Fibroblast of lung (primary cell): ENCODE measurements at regions not wholly inside any gene's neighbourhood (a gene's known extent, or its start where the extent isn't known, plus 50 kb on each side); places are given as distances from the start of the nearest gene placed in this dataset.

Source experiments
- DNase-seq, 2 donors: peaks; one replicate each; pipeline versions ENCODE4 v3.0.0 to v3.0.0-alpha.2; 2010; ENCODE audit warnings: low read depth in 2 of 2
- H2AFZ ChIP-seq: 2 replicates; pipeline ENCODE4 v1.5.1; 2012; ENCODE audit warnings: low read length, control low read depth, inconsistent platforms
- H3K27ac ChIP-seq: 2 replicates; pipeline ENCODE4 v1.5.1; 2011; ENCODE audit warnings: low read length, control low read depth; ENCODE audit not compliant: insufficient read depth
- H3K27me3 ChIP-seq: 2 replicates; pipeline ENCODE4 v1.5.1; 2011; ENCODE audit warnings: mild to moderate bottlenecking, low read length; ENCODE audit not compliant: control insufficient read depth, insufficient read depth
- H3K36me3 ChIP-seq: 2 replicates; pipeline ENCODE4 v1.5.1; 2011; ENCODE audit warnings: low read length; ENCODE audit not compliant: control insufficient read depth, insufficient read depth
- H3K4me1 ChIP-seq: 2 replicates; pipeline ENCODE4 v1.5.1; 2011; ENCODE audit warnings: low read length; ENCODE audit not compliant: control insufficient read depth, insufficient read depth; ENCODE audit errors: extremely low read depth
- H3K4me2 ChIP-seq: 2 replicates; pipeline ENCODE4 v1.5.1; 2011; ENCODE audit warnings: low read length, control low read depth; ENCODE audit not compliant: insufficient read depth; ENCODE audit errors: extremely low read depth
- H3K4me3 ChIP-seq, 4 experiments: fragments of 200-600 bp in 1 of 4; sonication (generic) in 1 of 4; replicated peaks in 1 of 4; 2 replicates each; pipeline ENCODE4 v1.5.1; 2011 to 2016; ENCODE audit warnings: low read length in 4 of 4, low read depth in 3 of 4, mild to moderate bottlenecking in 3 of 4, control low read depth in 2 of 4, inconsistent platforms in 1 of 4, mixed read lengths in 1 of 4; ENCODE audit not compliant: insufficient read depth in 1 of 4; ENCODE audit errors: control extremely low read depth in 1 of 4
- H3K79me2 ChIP-seq: 2 replicates; pipeline ENCODE4 v1.5.1; 2012; ENCODE audit warnings: mild to moderate bottlenecking, low read length, inconsistent platforms; ENCODE audit not compliant: control insufficient read depth, insufficient read depth
- H3K9ac ChIP-seq: 2 replicates; pipeline ENCODE4 v1.5.1; 2011; ENCODE audit warnings: mild to moderate bottlenecking, low read length, control low read depth; ENCODE audit not compliant: insufficient read depth
- H3K9me3 ChIP-seq: 2 replicates; pipeline ENCODE4 v1.5.1; 2012; ENCODE audit warnings: low read depth, low read length; ENCODE audit not compliant: control insufficient read depth, insufficient read depth
- H4K20me1 ChIP-seq: 2 replicates; pipeline ENCODE4 v1.5.1; 2011; ENCODE audit warnings: low read length; ENCODE audit not compliant: control insufficient read depth, insufficient read depth; ENCODE audit errors: extremely low read depth
- CTCF ChIP-seq, 2 donors: IDR thresholded peaks in 1 of 2; conservative IDR thresholded peaks in 1 of 2; 1 replicate in 1 of 2; 2 replicates in 1 of 2; pipeline ENCODE4 v1.5.1; 2011 to 2012; ENCODE audit warnings: low read length in 2 of 2, control low read depth in 1 of 2, inconsistent platforms in 1 of 2, low read depth in 1 of 2, mild to moderate bottlenecking in 1 of 2
- EZH2 ChIP-seq: IDR thresholded peaks from 2 replicates; pipeline ENCODE4 v1.5.1; 2012; ENCODE audit warnings: low read length, control low read depth, mild to moderate bottlenecking; ENCODE audit errors: missing control alignments

- no peak overlapping the region for H3K27ac ChIP-seq
Observed at GRCh38 chr12:58069268-58069963, 128.0 kb downstream of the ATP23 start.

GRCh38 chr12:58071994-58072393 lies 130.6 kb downstream of the ATP23 start:
- H3K79me2 ChIP-seq, result no peaks in the 10 kb centered on the region
- no peaks in the 10 kb centered on the region for H3K9me3 ChIP-seq
- H2AFZ ChIP-seq, result no peak overlapping the region
- no peaks in the 10 kb centered on the region for H3K36me3 ChIP-seq
- TF ChIP-seq CTCF (conservative IDR thresholded peaks at IDR 0.05 in 1 of 2, IDR thresholded peaks at IDR 0.05 in 1 of 2; ENCODE audit: low read depth in 1 of 2, low read length in 2 of 2) (no peak), EZH2 (no peak)
- no peak overlapping the region for H3K4me3 ChIP-seq
- no peaks in the 10 kb centered on the region for H4K20me1 ChIP-seq
- no peak overlapping the region for H3K9ac ChIP-seq
- no peak for DNase-seq
- H3K27ac ChIP-seq, result no peak overlapping the region
- H3K27me3 ChIP-seq, result no peaks in the 10 kb centered on the region
- H3K4me1 ChIP-seq, result no peaks in the 10 kb centered on the region
- H3K4me2 ChIP-seq, result no peak overlapping the region

More at GRCh38 chr12:58069268-58069963, 128.0 kb downstream of the ATP23 start:
- TF ChIP-seq EZH2, result no peak
- TF ChIP-seq CTCF (conservative IDR thresholded peaks at IDR 0.05 in 1 of 2, IDR thresholded peaks at IDR 0.05 in 1 of 2; ENCODE audit: low read depth in 1 of 2, low read length in 2 of 2), result no peak
- no peaks in the 10 kb centered on the region for H3K4me1 ChIP-seq
- peak; percentile 25 to 74 for DNase-seq
- no peaks in the 10 kb centered on the region for H4K20me1 ChIP-seq
- no peaks in the 10 kb centered on the region for H3K79me2 ChIP-seq
- no peaks in the 10 kb centered on the region for H3K27me3 ChIP-seq
- H3K4me2 ChIP-seq, result no peak overlapping the region
- H3K36me3 ChIP-seq, result no peaks in the 10 kb centered on the region
- no peak overlapping the region for H2AFZ ChIP-seq
- no peak overlapping the region for H3K4me3 ChIP-seq
- H3K9ac ChIP-seq, result no peak overlapping the region
- H3K9me3 ChIP-seq, result no peaks in the 10 kb centered on the region

- Histone ChIP-seq H4K20me1 (no peaks in the 10 kb centered on the region), H3K79me2 (no peaks in the 10 kb centered on the region), H3K9me3 (no peaks in the 10 kb centered on the region), H3K36me3 (no peaks in the 10 kb centered on the region), H3K9ac (no peak overlapping the region), H3K4me3 (no peak overlapping the region), H3K27me3 (no peaks in the 10 kb centered on the region), H3K4me1 (no peaks in the 10 kb centered on the region), H2AFZ (no peak overlapping the region), H3K27ac (no peak overlapping the region), H3K4me2 (no peak overlapping the region)
- no peak for TF ChIP-seq EZH2
- TF ChIP-seq CTCF (conservative IDR thresholded peaks at IDR 0.05 in 1 of 2, IDR thresholded peaks at IDR 0.05 in 1 of 2; ENCODE audit: low read depth in 1 of 2, low read length in 2 of 2), result no peak
- no peak for DNase-seq
Observed at GRCh38 chr12:58074259-58074658, 132.9 kb downstream of the ATP23 start.
